Right lobe of liver (tissue), 4 donors: ENCODE measurements at regions not wholly inside any gene's neighbourhood (a gene's known extent, or its start where the extent isn't known, plus 50 kb on each side); places are given as distances from the start of the nearest gene placed in this dataset.

ENCODE experiments used
- CTCF ChIP-seq, 4 donors: fragments of 200-600 bp in 3 of 4; fragments of 450-650 bp in 1 of 4; IDR thresholded peaks; one replicate each; pipeline versions ENCODE4 v1.5.1 to v1.8.0; 2016 to 2022; ENCODE audit warnings: antibody characterized with exemption in 4 of 4, mild to moderate bottlenecking in 2 of 4
- POLR2A ChIP-seq: fragments of 450-650 bp; IDR thresholded peaks from one replicate; pipeline ENCODE4 v1.6.1; 2017; ENCODE audit warnings: antibody characterized with exemption, mild to moderate bottlenecking
- donor health status: DM: no; HTN: no; CAD: no.
- donor health status: DM: no; HTN: no; CAD: no.
- donor health status: DM: no; HTN: yes; CAD: no.

- TF ChIP-seq CTCF (IDR thresholded peaks at IDR 0.05): no peak
- TF ChIP-seq POLR2A: no peak
Observed at GRCh38 chr21:17386498-17386897, 126.3 kb upstream of the CXADR start.
